Right hindlimb (tissue), 1 donor: ENCODE measurements at regions not wholly inside any gene's neighbourhood (a gene's known extent, or its start where the extent isn't known, plus 50 kb on each side); places are given as distances from the start of the nearest gene placed in this dataset.
A peak's percentile ranks its signal among the peaks of the same experiment; 100 is the strongest.

Experiments used
- DNase-seq: peaks from one replicate; pipeline ENCODE4 v3.0.0-alpha.2; 2018

GRCh38 chr11:32161293-32161692, 70.4 kb downstream of the RCN1 start:
- DNase-seq = no peak

- DNase-seq = no peak
These were observed 71.5 kb downstream of the RCN1 start for GRCh38 chr11:32162351-32162750.

DNA sequence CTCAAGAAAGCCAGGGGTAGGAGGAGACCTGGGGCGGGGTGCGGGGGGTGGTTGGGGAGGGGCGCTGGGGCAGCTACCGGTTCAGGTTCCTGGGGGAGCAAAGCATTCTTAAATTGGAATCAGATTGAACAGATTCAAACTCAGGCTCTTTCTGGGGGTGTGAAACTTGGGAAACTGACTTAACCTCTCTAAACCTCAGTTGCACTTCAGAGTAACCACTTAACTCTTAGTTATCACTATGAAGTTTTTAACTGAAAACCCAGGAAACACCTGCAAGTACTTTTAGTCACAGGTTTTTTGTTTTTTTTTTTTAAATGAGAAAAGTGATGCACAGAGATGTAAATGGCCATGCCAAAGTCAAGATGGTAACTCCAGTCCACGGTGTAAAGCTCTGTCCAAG, 72.0 kb downstream of the RCN1 start:
- no peak for DNase-seq

- no peak for DNase-seq
These were observed 72.7 kb downstream of the RCN1 start for GRCh38 chr11:32163557-32163956.

DNA sequence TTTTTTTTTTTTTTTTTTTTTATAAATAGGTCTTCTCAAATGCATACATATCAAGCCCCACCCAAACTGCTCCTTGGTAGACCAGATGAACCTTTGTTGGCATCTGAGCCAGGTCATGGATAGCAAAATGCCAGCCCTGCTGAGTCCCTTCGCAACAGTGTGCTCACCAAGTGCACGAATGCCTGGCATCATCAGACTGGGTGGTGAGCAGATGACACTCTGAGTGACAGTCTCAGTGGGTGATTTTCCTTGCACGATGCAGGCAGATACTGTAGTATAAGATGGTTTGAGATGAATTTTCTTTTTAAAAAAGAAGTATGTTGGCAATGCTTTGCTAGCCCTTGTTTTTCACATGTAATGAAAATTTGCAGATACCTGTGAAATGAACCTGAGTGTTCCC, 74.0 kb downstream of the RCN1 start:
- DNase-seq = no peak

DNA sequence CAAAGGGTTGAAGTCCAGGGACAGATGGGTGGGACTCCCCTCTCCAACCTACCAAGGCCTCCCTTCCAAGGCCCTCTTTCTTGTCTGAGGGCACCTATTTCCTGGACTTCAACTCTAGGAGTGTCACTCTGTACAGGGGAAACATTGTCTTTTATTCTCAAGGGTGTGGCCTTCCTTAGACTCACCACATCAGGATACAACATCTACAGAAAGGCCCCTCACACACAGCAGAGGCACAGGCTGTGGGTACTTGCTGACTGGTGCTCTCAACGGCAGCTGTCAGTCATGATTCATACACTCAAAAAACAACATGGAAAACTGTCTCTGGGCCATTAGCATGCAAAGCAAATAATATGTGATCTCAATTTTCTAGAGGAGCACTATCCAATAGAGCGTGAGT, 78.0 kb downstream of the RCN1 start:
- no peak for DNase-seq

DNA sequence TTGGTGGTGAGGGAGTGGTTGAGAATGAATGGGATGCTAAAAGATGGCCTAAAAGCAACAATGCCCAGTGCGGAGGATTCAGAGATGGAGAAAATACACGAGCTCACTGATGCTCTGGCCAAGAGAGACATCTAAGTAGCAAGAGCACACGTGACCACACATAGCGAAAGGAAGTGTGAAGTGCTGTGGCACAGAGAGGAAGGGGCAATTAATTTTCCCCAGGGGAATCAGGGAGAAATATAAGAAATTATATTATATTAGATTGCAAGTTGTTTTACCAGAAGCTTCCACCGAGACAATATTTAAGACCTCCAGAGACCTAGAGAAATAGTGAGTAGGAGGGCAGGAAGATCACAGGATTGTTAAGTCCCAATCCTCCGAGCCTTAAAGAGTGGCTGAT, 80.6 kb downstream of the RCN1 start:
- no peak for DNase-seq

DNA sequence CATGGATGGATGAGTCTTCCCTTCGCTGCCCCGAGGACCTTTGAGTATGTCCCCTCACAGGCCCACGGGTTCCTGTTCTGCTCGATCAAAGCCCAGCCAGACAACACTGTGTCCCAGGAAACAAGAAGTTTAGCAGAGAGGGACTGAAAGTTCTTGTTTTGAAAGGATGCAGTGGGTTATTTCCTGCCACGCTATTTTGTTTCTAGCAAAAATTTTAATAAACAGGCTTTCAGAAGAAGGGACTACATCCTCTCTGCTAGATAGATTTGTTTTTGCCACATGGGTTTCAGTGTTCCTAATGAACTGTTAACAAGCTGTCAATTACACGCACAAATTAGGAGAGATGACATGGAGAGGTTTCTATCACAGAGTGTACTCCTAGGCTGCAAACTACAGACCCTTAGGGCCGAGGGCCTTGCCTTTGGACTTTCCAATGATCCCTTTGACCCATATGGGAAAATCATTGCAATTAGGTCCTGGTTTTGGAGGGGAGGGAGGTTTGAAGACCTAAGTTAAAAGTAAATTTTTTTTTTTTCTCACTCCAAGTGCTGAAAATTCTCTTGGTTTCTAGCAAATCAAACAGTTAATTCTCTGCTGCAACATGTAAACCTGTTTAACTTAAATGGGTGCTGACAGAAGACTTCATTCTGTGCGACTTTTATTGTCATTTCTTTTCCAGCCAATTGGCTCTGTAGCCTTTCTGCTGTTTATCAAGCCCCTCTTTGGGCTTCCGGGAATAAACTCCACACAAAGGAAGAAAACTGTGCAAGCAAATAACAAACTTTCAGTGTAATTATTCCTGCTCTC, 81.4 kb downstream of the RCN1 start:
- no peak for DNase-seq

GRCh38 chr11:32172848-32173834, 82.3 kb downstream of the RCN1 start:
- peak; percentile 57 for DNase-seq

- no peak for DNase-seq
These were observed 83.1 kb downstream of the RCN1 start for GRCh38 chr11:32173977-32174376.

DNA sequence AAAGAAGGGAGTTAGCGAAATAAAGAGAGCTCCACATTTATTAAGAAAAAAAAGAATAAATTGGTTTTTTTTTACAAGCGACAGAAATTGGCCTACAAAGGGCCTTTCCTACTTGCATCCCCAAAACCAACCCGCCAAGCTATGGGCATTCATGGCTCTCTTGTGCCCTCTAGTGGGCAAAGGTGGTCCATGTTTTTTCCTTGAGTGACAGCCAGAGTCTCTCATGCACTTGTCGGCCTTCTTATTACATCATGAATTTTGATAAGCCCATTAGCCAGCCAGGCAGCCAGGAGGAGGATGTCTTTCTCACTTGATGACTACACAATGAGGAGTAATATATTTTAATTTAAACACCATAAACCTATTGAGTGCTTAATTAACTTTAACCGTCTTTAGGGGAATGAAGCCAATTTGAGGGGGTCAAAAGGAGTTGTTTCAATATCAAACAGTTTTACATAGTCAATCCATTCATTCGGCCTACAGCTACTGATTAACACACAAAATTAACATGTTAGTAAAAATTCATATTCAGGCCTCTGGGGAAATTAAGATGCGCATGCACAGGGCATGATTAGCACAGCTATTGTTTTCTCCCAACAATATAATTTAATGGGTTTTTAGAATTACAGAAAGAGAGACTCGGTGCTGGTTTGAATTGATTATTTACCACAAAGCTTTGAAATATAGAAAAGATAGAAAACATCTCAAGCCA, 85.5 kb downstream of the RCN1 start:
- DNase-seq = peak; percentile 87

GRCh38 chr11:32178692-32179091, 87.8 kb downstream of the RCN1 start:
- no peak for DNase-seq

DNA sequence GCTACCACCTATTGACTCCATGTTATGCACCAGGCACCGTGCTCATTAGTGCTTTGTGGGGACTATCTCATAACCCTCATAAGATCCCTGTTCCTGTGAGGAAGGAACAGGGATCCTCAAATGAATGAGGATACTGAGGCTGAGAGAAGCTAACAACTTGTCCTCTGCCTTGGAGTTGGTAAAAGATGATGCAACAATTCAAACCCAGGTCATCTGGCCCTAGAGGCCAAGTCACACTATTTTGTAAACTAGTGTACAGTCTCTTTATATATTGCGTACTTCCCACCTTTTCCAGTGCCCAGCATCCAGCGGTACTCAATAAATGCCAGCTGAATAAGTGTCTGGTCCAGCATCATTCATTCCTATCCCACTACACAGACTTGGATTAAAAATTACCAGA, 92.6 kb downstream of the RCN1 start:
- no peak for DNase-seq

DNA sequence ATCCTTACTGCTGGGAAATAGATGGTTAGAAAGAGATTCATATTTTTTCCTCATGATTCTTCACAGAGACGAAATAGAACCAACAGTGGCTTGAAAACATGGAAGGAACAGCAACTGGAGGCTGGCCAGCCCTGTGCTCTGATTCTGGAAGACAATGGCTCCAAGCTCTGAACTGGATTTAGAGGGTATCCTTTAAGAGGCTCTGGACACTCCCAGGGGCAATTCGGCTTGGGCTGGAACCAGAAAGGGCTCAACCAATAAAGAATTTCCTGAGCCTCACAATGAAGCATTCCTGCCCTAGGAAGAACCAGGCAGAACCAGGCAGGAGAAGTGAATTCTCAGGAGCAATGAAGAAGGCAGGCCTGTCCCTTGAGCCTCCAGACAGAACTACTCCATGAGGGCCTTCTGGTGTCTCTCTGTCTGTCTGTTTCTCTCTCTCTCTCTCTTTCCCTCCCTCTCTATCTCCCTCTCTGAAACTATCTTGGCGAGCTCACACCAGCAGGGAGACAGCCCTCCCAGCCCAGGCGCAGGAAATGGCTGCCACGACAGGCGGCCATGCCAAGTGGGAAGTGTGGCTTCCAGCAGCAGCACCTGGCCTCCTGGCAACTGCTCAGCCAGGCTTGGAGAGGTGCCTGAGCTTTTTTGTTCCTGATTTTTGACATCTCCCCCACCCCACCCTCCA, 93.3 kb downstream of the RCN1 start:
- peak; percentile 45 for DNase-seq

DNA sequence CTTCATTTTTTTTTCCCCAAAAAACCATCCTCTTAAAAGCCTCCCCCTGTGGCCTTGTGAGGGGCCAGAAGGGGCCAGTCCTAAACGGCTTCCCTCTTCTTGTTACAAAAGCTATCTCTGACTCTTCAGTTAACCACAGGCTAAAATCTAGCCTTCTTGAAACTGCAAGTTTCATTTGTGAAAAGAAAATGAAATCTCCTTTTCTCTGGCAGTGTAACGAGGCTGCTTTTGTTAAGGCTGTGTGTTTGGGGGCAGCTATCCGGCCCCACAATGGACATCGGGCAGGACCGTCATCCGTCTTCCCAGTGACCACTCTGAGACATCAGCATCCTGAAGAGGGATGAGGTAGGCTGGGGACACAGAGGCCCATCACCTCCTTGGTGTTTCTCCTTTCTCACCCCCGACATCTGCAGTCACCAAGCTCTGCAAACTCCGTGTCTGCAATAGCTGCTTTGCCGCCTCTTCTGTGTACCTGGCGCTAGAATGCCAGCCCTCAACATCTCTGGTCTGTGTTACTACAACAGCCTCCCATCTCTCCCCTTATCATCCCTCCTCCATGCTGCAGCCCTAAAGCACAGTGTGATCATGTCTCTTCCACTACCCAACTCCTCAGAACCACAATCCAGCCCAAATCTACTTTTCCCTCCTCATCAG, 94.0 kb downstream of the RCN1 start:
- no peak for DNase-seq

GRCh38 chr11:32186118-32186517, 95.2 kb downstream of the RCN1 start:
- DNase-seq = no peak

DNA sequence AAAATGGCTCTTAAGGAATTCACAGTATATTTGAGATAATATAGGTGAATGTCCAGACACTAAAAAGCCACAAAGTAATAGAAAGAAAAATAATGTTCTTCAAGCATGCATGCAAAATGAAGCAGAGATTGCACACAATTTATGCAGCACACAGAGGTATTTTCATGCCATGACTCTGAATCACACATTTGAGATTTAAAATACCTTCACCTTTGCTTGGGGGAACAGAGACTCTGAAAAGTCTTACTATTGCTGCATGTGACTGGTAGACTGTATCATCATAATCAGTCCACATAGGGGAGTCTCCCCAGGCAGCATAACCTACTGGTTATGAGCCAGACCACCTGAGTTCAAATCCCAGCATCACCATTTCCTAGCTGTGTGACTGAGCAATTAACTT, 96.2 kb downstream of the RCN1 start:
- DNase-seq = no peak

DNA sequence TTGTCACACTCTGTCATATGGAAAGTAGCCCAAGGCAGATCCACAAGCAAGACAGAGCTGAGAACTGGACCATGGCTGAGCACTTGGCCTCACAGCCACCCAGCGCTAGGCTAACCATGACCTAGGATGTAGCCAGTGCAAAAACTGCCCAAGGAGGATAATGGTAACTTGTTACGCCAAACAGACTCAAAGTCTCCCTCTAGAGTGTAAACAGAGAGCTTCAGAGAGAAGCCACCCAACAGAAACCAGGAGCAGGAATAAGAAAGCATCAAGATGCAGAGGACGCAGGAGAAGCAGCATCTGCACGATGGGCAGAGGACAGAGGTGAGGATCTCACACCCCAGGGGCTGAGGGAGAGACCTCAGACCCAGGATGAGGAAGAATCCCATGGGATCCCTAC, 97.9 kb downstream of the RCN1 start:
- no peak for DNase-seq

DNA sequence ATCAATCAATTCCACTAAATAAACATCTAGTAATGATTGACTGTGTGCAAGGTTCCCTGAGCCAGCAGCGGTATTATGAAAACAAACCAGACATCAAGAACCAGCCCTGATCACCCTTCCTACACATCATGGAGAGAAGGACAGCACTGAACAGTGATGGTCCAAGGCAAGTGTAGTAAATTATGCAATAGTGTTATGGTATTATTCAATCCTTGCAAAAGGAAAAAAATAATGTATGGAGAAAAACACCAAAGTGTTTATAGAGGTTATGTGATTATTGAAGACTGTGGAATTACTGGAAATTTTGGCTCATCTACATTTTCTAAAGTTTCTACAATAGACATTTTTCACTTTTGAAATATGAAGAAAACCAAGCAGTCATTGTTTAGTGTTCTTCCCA, 105.3 kb downstream of the RCN1 start:
- no peak for DNase-seq

- no peak for DNase-seq
These were observed 107.2 kb downstream of the RCN1 start for GRCh38 chr11:32198053-32198452.

- DNase-seq = no peak
These were observed 109.4 kb downstream of the RCN1 start for GRCh38 chr11:32200136-32200847.
